ENCODE measurements at regions not wholly inside any gene's neighbourhood (a gene's known extent, or its start where the extent isn't known, plus 50 kb on each side); places are given as distances from the start of the nearest gene placed in this dataset.
A peak's percentile ranks its signal among the peaks of the same experiment; 100 is the strongest.

DNA sequence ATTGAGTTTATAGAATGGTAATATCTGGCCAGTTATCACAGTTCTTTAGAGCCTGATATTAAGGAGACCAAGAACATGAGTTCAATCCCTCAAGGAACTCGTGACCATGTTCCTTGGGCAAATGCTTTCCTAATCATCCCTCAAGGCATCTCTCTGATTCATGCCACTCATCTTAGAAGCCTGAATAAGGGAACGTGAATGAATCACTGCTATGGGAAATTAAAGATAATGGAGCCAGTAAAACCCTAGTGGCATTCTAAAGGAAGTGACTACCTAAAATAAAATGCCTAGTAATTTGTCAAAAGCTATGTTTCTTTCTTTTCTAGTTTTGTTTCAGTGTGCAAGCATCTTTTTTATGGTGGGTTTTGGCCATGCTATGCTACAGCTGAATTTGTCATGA, 1161.3 kb downstream of the C4orf33 start:
- H3K4me3 ChIP-seq (ENCODE audit: low read depth, low read length), result no peak overlapping the region
- POLR2A ChIA-PET, result no interaction called here
- no peaks in the 10 kb centered on the region for H3K27me3 ChIP-seq (ENCODE audit: control insufficient read depth, insufficient read depth, low read length)
- DNase-seq (ENCODE audit: low read depth), result peak; percentile 58
- no peaks in the 10 kb centered on the region for H3K36me3 ChIP-seq (ENCODE audit: control insufficient read depth, insufficient read depth, low read length)
- TF ChIP-seq, protein P1, sequence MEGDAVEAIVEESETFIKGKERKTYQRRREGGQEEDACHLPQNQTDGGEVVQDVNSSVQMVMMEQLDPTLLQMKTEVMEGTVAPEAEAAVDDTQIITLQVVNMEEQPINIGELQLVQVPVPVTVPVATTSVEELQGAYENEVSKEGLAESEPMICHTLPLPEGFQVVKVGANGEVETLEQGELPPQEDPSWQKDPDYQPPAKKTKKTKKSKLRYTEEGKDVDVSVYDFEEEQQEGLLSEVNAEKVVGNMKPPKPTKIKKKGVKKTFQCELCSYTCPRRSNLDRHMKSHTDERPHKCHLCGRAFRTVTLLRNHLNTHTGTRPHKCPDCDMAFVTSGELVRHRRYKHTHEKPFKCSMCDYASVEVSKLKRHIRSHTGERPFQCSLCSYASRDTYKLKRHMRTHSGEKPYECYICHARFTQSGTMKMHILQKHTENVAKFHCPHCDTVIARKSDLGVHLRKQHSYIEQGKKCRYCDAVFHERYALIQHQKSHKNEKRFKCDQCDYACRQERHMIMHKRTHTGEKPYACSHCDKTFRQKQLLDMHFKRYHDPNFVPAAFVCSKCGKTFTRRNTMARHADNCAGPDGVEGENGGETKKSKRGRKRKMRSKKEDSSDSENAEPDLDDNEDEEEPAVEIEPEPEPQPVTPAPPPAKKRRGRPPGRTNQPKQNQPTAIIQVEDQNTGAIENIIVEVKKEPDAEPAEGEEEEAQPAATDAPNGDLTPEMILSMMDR (IDR thresholded peaks at IDR 0.05; ENCODE audit: insufficient read depth, low read depth, low read length), result no peak
- CTCF ChIA-PET, result no interaction called here

DNA sequence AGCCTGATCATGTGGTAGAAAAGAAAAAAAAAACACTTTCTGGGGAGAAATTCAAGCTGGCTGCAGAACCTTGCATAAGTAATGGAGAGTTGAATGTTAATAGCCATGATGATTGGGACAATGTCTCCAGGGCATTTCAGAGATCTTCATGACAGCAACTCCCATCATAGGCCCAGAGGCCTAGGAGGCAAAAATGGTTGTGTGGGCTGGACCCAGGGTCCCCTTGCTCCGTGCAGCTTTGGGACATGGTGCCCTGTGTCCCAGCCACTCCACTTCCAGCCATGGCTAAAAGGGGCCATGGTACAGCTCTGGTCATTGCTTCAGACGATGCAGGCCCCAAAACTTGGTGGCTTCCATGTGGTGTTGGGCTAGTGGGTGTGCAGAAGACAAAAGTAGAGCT, 1170.9 kb downstream of the C4orf33 start:
- ChIA-PET CTCF (no interaction called here), POLR2A (no interaction called here)
- H3K4me3 ChIP-seq (ENCODE audit: low read depth, low read length), result no peak overlapping the region
- H3K36me3 ChIP-seq (ENCODE audit: control insufficient read depth, insufficient read depth, low read length), result no peaks in the 10 kb centered on the region
- H3K27me3 ChIP-seq (ENCODE audit: control insufficient read depth, insufficient read depth, low read length), result no peaks in the 10 kb centered on the region
- TF ChIP-seq, protein P1 (IDR thresholded peaks at IDR 0.05; ENCODE audit: insufficient read depth, low read depth, low read length), result no peak
- DNase-seq (ENCODE audit: low read depth), result no peak

DNA sequence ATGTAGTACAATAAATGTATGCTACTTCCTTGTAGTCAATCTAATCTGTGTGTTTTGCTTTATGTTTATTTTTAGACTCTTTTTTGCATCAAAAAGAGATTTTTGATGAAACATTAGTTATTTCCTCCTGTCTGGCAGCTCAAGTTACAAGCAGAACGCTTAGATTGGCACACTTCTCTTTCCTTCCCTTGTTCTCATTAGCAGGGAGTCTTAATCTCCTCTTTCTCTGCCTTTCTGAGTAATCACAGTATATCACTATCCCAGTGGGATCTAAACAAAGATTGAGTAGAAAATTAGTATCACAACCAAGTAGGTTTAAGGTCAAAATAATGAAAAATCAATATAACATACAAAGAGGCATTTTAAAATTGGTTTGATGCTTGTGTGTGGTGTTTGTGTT, 1192.6 kb downstream of the C4orf33 start:
- CTCF ChIA-PET, result no interaction called here
- POLR2A ChIA-PET, result no interaction called here
- DNase-seq (ENCODE audit: low read depth), result no peak
- no peak overlapping the region for H3K4me3 ChIP-seq (ENCODE audit: low read depth, low read length)
- H3K36me3 ChIP-seq (ENCODE audit: control insufficient read depth, insufficient read depth, low read length), result no peaks in the 10 kb centered on the region
- TF ChIP-seq, protein P1 (IDR thresholded peaks at IDR 0.05; ENCODE audit: insufficient read depth, low read depth, low read length), result no peak
- no peaks in the 10 kb centered on the region for H3K27me3 ChIP-seq (ENCODE audit: control insufficient read depth, insufficient read depth, low read length)

DNA sequence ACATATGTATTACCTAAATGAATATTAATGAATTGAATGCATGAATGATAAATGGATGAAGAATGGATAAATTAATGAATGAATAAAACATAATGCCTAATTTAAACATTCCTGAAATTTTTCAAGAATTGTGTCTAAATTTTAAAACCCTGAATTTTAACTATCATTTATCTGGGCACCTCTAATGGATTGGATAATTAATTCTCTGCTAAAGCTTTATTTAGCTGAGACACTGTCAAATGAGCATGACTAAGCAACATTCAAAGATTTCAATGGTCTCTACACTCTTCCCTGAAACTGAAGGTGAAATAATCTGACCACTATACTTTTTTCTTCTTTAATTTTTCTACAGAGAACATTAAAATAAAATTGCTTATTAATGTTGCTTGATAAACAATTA, 1197.7 kb downstream of the C4orf33 start:
- ChIA-PET CTCF (no interaction called here), POLR2A (no interaction called here)

DNA sequence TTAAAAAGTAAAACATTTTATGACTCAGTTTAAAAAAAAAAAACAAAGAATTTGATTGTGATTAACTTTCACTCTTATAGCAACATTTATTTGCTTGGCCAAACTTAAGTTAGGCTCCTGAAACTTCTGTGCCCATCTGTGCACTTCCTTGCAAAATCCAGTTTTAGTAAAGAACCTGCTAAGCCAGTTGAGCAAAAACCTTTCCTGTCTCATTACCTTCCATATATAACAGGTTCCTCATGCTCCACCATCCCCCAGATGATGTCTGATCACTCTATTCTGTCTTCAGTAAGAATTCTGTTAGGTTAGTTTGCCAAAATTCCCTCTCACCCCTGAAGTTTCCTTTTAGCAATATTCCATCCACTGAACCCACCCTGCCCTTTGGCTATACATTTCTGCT, 1200.5 kb downstream of the C4orf33 start:
- TF ChIP-seq, protein P1 (IDR thresholded peaks at IDR 0.05; ENCODE audit: insufficient read depth, low read depth, low read length), result no peak
- ChIA-PET CTCF (no interaction called here), POLR2A (no interaction called here)
- Histone ChIP-seq H3K27me3 (ENCODE audit: control insufficient read depth, insufficient read depth, low read length) (no peaks in the 10 kb centered on the region), H3K36me3 (ENCODE audit: control insufficient read depth, insufficient read depth, low read length) (no peaks in the 10 kb centered on the region), H3K4me3 (ENCODE audit: low read depth, low read length) (no peak overlapping the region)
- no peak for DNase-seq (ENCODE audit: low read depth)

More for the DNA sequence above, 1197.7 kb downstream of the C4orf33 start:
- TF ChIP-seq, protein P1 (IDR thresholded peaks at IDR 0.05; ENCODE audit: insufficient read depth, low read depth, low read length), result no peak
- no peaks in the 10 kb centered on the region for H3K27me3 ChIP-seq (ENCODE audit: control insufficient read depth, insufficient read depth, low read length)
- no peak overlapping the region for H3K4me3 ChIP-seq (ENCODE audit: low read depth, low read length)
- DNase-seq (ENCODE audit: low read depth), result no peak
- H3K36me3 ChIP-seq (ENCODE audit: control insufficient read depth, insufficient read depth, low read length), result no peaks in the 10 kb centered on the region
